Forelimb muscle (tissue), 1 donor: ENCODE measurements at regions not wholly inside any gene's neighbourhood (a gene's known extent, or its start where the extent isn't known, plus 50 kb on each side); places are given as distances from the start of the nearest gene placed in this dataset.

Source experiments
- DNase-seq: peaks from one replicate; pipeline ENCODE4 v3.0.0-alpha.2; 2013; ENCODE audit warnings: low read depth

- DNase-seq: no peak
Observed at GRCh38 chr15:69626095-69627066, 173.8 kb downstream of the RPLP1 start.

- no peak for DNase-seq
Observed at GRCh38 chr15:69627548-69628158, 175.0 kb downstream of the RPLP1 start.

- no peak for DNase-seq
Observed at GRCh38 chr15:69628256-69629093, 175.9 kb downstream of the RPLP1 start.

- DNase-seq: no peak
Observed at GRCh38 chr15:69629631-69630161, 177.1 kb downstream of the RPLP1 start.

GRCh38 chr15:69631005-69631404, 178.4 kb downstream of the RPLP1 start:
- DNase-seq: no peak

GRCh38 chr15:69631978-69632377, 179.4 kb downstream of the RPLP1 start:
- DNase-seq: no peak

- no peak for DNase-seq
Observed at GRCh38 chr15:69634860-69635259, 182.2 kb downstream of the RPLP1 start.

- no peak for DNase-seq
Observed at GRCh38 chr15:69636169-69636915, 183.7 kb downstream of the RPLP1 start.

GRCh38 chr15:69637818-69638217, 185.2 kb downstream of the RPLP1 start:
- no peak for DNase-seq

- no peak for DNase-seq
Observed at GRCh38 chr15:69643476-69643875, 190.9 kb downstream of the RPLP1 start.

- no peak for DNase-seq
Observed at GRCh38 chr15:69643971-69644370, 191.4 kb downstream of the RPLP1 start.

- DNase-seq: no peak
Observed at GRCh38 chr15:69644876-69645275, 192.3 kb downstream of the RPLP1 start.

GRCh38 chr15:69647142-69647513, 194.5 kb downstream of the RPLP1 start:
- DNase-seq: no peak

GRCh38 chr15:69648212-69648611, 195.6 kb downstream of the RPLP1 start:
- no peak for DNase-seq

GRCh38 chr15:69648775-69649735, 196.4 kb downstream of the RPLP1 start:
- DNase-seq: no peak

GRCh38 chr15:69652293-69652692, 199.7 kb downstream of the RPLP1 start:
- DNase-seq: no peak

GRCh38 chr15:69652751-69653305, 200.2 kb downstream of the RPLP1 start:
- DNase-seq: no peak

- DNase-seq: no peak
Observed at GRCh38 chr15:69653306-69653705, 200.7 kb downstream of the RPLP1 start.

GRCh38 chr15:69653846-69654245, 201.2 kb downstream of the RPLP1 start:
- DNase-seq: no peak
